Breast epithelium (tissue), 4 donors: ENCODE measurements at regions not wholly inside any gene's neighbourhood (a gene's known extent, or its start where the extent isn't known, plus 50 kb on each side); places are given as distances from the start of the nearest gene placed in this dataset.

Experiments used
- DNase-seq, 2 donors: peaks; one replicate each; pipeline ENCODE4 v3.0.0-alpha.2; 2019; ENCODE audit warnings: low spot score in 2 of 2
- H3K27ac ChIP-seq, 2 donors: fragments of 200-600 bp; sonication (generic) in 1 of 2; one replicate each; pipeline ENCODE4 v1.5.1; 2016 to 2019; ENCODE audit warnings: mild to moderate bottlenecking in 1 of 2
- H3K27me3 ChIP-seq, 2 donors: fragments of 200-600 bp; sonication (generic) in 1 of 2; one replicate each; pipeline versions ENCODE4 v1.5.1 to v1.6.0; 2017 to 2019; ENCODE audit warnings: control low read depth in 1 of 2, mild to moderate bottlenecking in 1 of 2
- H3K36me3 ChIP-seq: fragments of 200-600 bp; one replicate; pipeline ENCODE4 v1.5.1; 2019
- H3K4me1 ChIP-seq, 2 donors: fragments of 200-600 bp; sonication (generic); one replicate each; pipeline ENCODE4 v1.5.1; 2016 to 2019; ENCODE audit warnings: control low read depth in 1 of 2
- H3K4me3 ChIP-seq, 3 donors: fragments of 200-600 bp; sonication (generic); 1 replicate in 2 of 3; 2 replicates in 1 of 3; pipeline ENCODE4 v1.5.1; 2016 to 2019; ENCODE audit warnings: mild to moderate bottlenecking in 3 of 3, moderate library complexity in 2 of 3
- H3K9me3 ChIP-seq, 2 donors: fragments of 200-600 bp; sonication (generic) in 1 of 2; one replicate each; pipeline ENCODE4 v1.5.1; 2016 to 2019; ENCODE audit warnings: control low read depth in 1 of 2
- POLR2A ChIP-seq: fragments of 450-650 bp; IDR thresholded peaks from one replicate; pipeline ENCODE4 v1.6.1; 2016; ENCODE audit warnings: antibody characterized with exemption, mild to moderate bottlenecking, moderate library complexity
- POLR2AphosphoS5 ChIP-seq, 3 donors: sonication (generic); formaldehyde crosslinking; IDR thresholded peaks; one replicate each; pipeline ENCODE4 v1.6.1; 2017; ENCODE audit warnings: antibody characterized with exemption in 3 of 3
- intact Hi-C: fragments of 100-400 bp; cut with DNase I; formaldehyde crosslinking; loops from one replicate; pipeline ENCODE4 v1.15.1; 2023; ENCODE audit warnings: low total_unique reads
- TF ChIP-seq, protein P1 (sequence below), 3 donors: fragments of 450-650 bp; IDR thresholded peaks; one replicate each; pipeline ENCODE4 v1.5.1; 2016 to 2017; ENCODE audit warnings: antibody characterized with exemption in 3 of 3, mild to moderate bottlenecking in 3 of 3, moderate library complexity in 3 of 3

- peaks cover 0 to 7% of the 10 kb centered on the region in 2 donors for H3K9me3 ChIP-seq
- TF ChIP-seq POLR2AphosphoS5 (IDR thresholded peaks at IDR 0.05) = no peak
- TF ChIP-seq POLR2A = no peak
- TF ChIP-seq, protein P1, sequence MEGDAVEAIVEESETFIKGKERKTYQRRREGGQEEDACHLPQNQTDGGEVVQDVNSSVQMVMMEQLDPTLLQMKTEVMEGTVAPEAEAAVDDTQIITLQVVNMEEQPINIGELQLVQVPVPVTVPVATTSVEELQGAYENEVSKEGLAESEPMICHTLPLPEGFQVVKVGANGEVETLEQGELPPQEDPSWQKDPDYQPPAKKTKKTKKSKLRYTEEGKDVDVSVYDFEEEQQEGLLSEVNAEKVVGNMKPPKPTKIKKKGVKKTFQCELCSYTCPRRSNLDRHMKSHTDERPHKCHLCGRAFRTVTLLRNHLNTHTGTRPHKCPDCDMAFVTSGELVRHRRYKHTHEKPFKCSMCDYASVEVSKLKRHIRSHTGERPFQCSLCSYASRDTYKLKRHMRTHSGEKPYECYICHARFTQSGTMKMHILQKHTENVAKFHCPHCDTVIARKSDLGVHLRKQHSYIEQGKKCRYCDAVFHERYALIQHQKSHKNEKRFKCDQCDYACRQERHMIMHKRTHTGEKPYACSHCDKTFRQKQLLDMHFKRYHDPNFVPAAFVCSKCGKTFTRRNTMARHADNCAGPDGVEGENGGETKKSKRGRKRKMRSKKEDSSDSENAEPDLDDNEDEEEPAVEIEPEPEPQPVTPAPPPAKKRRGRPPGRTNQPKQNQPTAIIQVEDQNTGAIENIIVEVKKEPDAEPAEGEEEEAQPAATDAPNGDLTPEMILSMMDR (IDR thresholded peaks at IDR 0.05) = no peak
- intact Hi-C loops = no loop called here
Observed at GRCh38 chr18:56036741-56037140, 448.7 kb upstream of the TCF4 start.

GRCh38 chr18:56035546-56035945, 447.6 kb upstream of the TCF4 start:
- intact Hi-C loops = no loop called here
- TF ChIP-seq, protein P1 (IDR thresholded peaks at IDR 0.05) = no peak
- TF ChIP-seq POLR2AphosphoS5 (IDR thresholded peaks at IDR 0.05) (no peak), POLR2A (no peak)
- H3K4me3 ChIP-seq = no peak overlapping the region
- no peaks in the 10 kb centered on the region for H3K36me3 ChIP-seq
- no peak for DNase-seq
- peaks cover 0 to 7% of the 10 kb centered on the region in 2 donors for H3K9me3 ChIP-seq
- no peaks in the 10 kb centered on the region for H3K27me3 ChIP-seq
- H3K27ac ChIP-seq = no peak overlapping the region
- no peaks in the 10 kb centered on the region for H3K4me1 ChIP-seq

More at GRCh38 chr18:56036741-56037140, 448.7 kb upstream of the TCF4 start:
- no peak for DNase-seq
- Histone ChIP-seq H3K4me1 (no peaks in the 10 kb centered on the region), H3K4me3 (no peak overlapping the region), H3K27ac (no peak overlapping the region), H3K27me3 (no peaks in the 10 kb centered on the region), H3K36me3 (no peaks in the 10 kb centered on the region)

DNA sequence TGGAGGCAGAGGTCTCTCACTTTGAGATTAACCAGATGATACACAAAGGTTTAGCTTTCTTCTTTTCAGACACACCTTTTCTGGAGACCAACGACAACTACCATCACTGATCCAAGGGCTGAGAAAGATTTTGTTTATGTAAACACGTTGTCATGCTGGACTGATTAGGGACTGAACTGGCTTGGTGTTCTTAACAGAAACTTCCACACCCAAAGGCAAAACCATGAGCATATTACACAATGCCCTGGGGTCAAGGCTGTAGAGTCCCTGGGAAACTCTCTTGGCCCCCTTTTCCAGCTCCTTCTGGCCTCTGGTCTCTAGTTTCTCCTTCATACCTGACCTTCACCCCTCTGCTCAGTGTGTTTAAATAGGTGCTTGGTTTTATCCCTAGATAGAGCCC, 447.0 kb upstream of the TCF4 start:
- Histone ChIP-seq H3K9me3 (peaks cover 0 to 7% of the 10 kb centered on the region in 2 donors), H3K4me1 (no peaks in the 10 kb centered on the region), H3K36me3 (no peaks in the 10 kb centered on the region), H3K27ac (no peak overlapping the region), H3K27me3 (no peaks in the 10 kb centered on the region), H3K4me3 (no peak overlapping the region)
- intact Hi-C loops = no loop called here
- TF ChIP-seq POLR2A = no peak
- no peak for TF ChIP-seq POLR2AphosphoS5 (IDR thresholded peaks at IDR 0.05)
- TF ChIP-seq, protein P1 (IDR thresholded peaks at IDR 0.05) = no peak
- no peak for DNase-seq

GRCh38 chr18:56030060-56030459, 442.1 kb upstream of the TCF4 start:
- Histone ChIP-seq H3K27ac (no peak overlapping the region), H3K9me3 (peaks cover 0 to 7% of the 10 kb centered on the region in 2 donors), H3K4me3 (no peak overlapping the region), H3K27me3 (no peaks in the 10 kb centered on the region), H3K36me3 (no peaks in the 10 kb centered on the region), H3K4me1 (no peaks in the 10 kb centered on the region)
- TF ChIP-seq POLR2A (no peak), POLR2AphosphoS5 (IDR thresholded peaks at IDR 0.05) (no peak)
- no peak for DNase-seq
- intact Hi-C loops = no loop called here

DNA sequence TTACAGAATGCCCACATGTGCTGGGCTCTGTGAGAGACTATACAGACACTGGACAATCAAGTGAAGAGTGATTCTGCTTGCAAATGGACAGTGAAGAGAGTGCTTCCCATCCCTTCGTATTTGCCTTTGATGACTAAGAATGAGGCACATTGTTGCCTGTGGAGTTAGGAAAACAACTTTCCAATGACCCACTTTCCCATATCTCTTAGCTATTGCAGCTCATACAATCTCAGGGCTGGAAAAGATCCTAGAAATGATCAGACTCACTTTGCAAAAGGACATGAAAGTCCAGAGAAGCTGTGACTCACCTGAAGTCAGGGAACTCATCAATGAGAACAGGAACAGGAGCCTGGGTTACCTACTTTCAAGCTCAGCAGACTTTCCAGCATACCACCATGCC, 440.5 kb upstream of the TCF4 start:
- no peak overlapping the region for H3K4me3 ChIP-seq
- H3K36me3 ChIP-seq = no peaks in the 10 kb centered on the region
- no peaks in the 10 kb centered on the region for H3K4me1 ChIP-seq
- intact Hi-C loops = no loop called here
- no peak overlapping the region for H3K27ac ChIP-seq
- DNase-seq = no peak
- no peaks in the 10 kb centered on the region for H3K27me3 ChIP-seq
- TF ChIP-seq, protein P1 (IDR thresholded peaks at IDR 0.05) = no peak
- TF ChIP-seq POLR2AphosphoS5 (IDR thresholded peaks at IDR 0.05) = no peak
- TF ChIP-seq POLR2A = no peak
- H3K9me3 ChIP-seq = peaks cover 0 to 7% of the 10 kb centered on the region in 2 donors

GRCh38 chr18:56026509-56026908, 438.5 kb upstream of the TCF4 start:
- TF ChIP-seq POLR2A (no peak), POLR2AphosphoS5 (IDR thresholded peaks at IDR 0.05) (no peak)
- TF ChIP-seq, protein P1 (IDR thresholded peaks at IDR 0.05) = no peak
- no peak overlapping the region for H3K27ac ChIP-seq
- H3K36me3 ChIP-seq = no peaks in the 10 kb centered on the region
- H3K4me1 ChIP-seq = no peaks in the 10 kb centered on the region
- intact Hi-C loops = no loop called here
- no peak for DNase-seq
- H3K27me3 ChIP-seq = no peaks in the 10 kb centered on the region
- no peaks in the 10 kb centered on the region for H3K9me3 ChIP-seq
- H3K4me3 ChIP-seq = no peak overlapping the region
